ENCODE measurements at regions not wholly inside any gene's neighbourhood (a gene's known extent, or its start where the extent isn't known, plus 50 kb on each side); places are given as distances from the start of the nearest gene placed in this dataset.
"Not testable (repeated sequence)": the region's sequence is repeated elsewhere in the genome, so short reads cannot be mapped to it uniquely, and the experiment has no call there.

- no peaks in the 10 kb centered on the region for H3K9me3 Mint-ChIP-seq (ENCODE audit: low read depth)
- H3K36me3 Mint-ChIP-seq (ENCODE audit: low read depth) = no peaks in the 10 kb centered on the region
- peaks cover 9% of the 10 kb centered on the region for H3K4me1 Mint-ChIP-seq (ENCODE audit: low read depth)
- DNase-seq (ENCODE audit: low spot score) = no peak
- no peak overlapping the region for H3K4me3 Mint-ChIP-seq (ENCODE audit: unreplicated experiment)
- no peak overlapping the region for H3K27ac Mint-ChIP-seq (ENCODE audit: unreplicated experiment)
- H3K27me3 Mint-ChIP-seq (ENCODE audit: low read depth) = peaks cover 39% of the 10 kb centered on the region
- no peak for TF ChIP-seq CTCF (IDR thresholded peaks at IDR 0.05)
Measured at GRCh38 chr11:34001557-34002064, 49.9 kb upstream of the CAPRIN1 start.

- DNase-seq (ENCODE audit: low spot score) = no peak
- no peak for TF ChIP-seq CTCF (IDR thresholded peaks at IDR 0.05)
- Mint-ChIP-seq H3K36me3 (ENCODE audit: low read depth) (no peaks in the 10 kb centered on the region), H3K4me1 (ENCODE audit: low read depth) (peaks cover 9% of the 10 kb centered on the region), H3K9me3 (ENCODE audit: low read depth) (no peaks in the 10 kb centered on the region), H3K27me3 (ENCODE audit: low read depth) (peaks cover 21% of the 10 kb centered on the region), H3K27ac (ENCODE audit: unreplicated experiment) (no peak overlapping the region), H3K4me3 (ENCODE audit: unreplicated experiment) (no peak overlapping the region)
Measured at GRCh38 chr11:33999393-33999792, 52.1 kb upstream of the CAPRIN1 start.

- no peak for DNase-seq (ENCODE audit: low spot score)
- H3K27me3 Mint-ChIP-seq (ENCODE audit: low read depth) = peaks cover 13% of the 10 kb centered on the region
- H3K4me3 Mint-ChIP-seq (ENCODE audit: unreplicated experiment) = no peak overlapping the region
Measured at GRCh38 chr11:33997584-33998251, 53.8 kb upstream of the CAPRIN1 start.

DNA sequence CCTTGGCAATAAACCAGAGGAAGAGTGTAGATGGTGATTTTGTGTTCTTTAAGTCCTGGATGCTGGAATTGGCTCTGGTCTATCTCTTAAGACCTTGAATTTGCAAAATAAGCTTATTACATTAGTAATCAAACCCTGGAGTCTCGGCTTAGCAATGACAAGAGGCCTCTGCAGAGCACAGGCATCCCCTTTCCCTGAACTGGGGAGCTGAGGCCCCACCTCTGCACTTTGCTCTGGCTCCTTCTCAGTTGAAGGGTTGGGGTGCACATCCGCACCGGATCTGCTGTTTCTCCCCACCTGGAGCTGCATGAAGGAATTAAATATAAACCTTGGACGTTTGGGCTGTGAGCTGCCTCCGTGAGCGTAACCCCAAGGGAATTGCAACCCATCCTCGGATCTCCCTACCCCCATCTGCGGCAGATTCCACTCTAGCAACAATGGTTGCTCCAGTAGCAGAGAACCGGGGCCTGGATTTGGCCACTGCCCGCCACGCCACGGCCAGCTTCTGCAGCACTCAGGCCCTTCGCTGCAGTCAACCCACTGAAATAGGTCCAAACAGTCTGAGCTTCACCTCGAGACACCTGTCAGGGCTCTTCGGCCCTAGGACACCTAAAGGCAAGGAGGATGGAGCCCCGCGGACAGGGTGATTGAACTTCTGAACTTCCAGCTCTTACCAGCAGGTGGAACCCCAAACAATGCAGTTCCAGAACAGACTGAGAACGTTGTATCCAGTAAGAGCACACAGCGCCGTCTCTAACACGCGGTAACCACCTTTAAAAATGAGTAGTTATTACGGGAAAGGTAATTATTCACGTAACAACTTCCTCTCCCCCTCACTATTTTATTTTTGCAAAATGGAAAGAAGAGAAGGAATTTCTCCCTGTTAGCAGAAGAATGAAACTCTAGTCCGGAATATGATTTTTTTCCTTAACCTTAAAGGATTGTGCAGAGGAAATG is 54.8 kb upstream of the CAPRIN1 start:
- DNase-seq (ENCODE audit: low spot score) = no peak
- Mint-ChIP-seq H3K4me1 (ENCODE audit: low read depth) (peaks cover 9% of the 10 kb centered on the region), H3K27ac (ENCODE audit: unreplicated experiment) (no peak overlapping the region), H3K9me3 (ENCODE audit: low read depth) (no peaks in the 10 kb centered on the region), H3K4me3 (ENCODE audit: unreplicated experiment) (peak overlapping the region; percentile 39), H3K27me3 (ENCODE audit: low read depth) (peaks cover 9% of the 10 kb centered on the region), H3K36me3 (ENCODE audit: low read depth) (no peaks in the 10 kb centered on the region)
- peak; percentile 91 for TF ChIP-seq CTCF (IDR thresholded peaks at IDR 0.05)

More at GRCh38 chr11:33997584-33998251, 53.8 kb upstream of the CAPRIN1 start:
- H3K4me1 Mint-ChIP-seq (ENCODE audit: low read depth) = peaks cover 9% of the 10 kb centered on the region
- TF ChIP-seq CTCF (IDR thresholded peaks at IDR 0.05) = no peak
- H3K9me3 Mint-ChIP-seq (ENCODE audit: low read depth) = no peaks in the 10 kb centered on the region
- H3K27ac Mint-ChIP-seq (ENCODE audit: unreplicated experiment) = no peak overlapping the region
- H3K36me3 Mint-ChIP-seq (ENCODE audit: low read depth) = no peaks in the 10 kb centered on the region

DNA sequence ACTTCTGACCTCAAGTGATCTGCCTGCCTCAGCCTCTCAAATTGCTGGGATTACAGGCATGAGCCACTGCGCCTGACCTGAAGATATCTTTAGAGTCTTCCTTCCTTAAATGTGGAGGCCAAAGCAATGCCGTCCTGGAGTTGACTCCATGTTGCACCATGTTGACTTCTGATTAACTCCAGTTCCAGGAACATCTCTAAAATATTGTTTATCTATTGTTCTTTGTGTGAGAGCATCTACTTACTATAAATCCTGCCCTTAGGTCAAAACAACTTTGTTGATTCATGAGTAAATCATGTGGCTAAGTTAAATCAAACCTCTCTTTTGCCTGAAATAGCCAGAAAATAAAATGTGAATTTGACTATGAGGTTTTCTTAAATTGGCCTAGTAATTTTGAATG is 56.6 kb upstream of the CAPRIN1 start:
- H3K9me3 Mint-ChIP-seq (ENCODE audit: low read depth) = no peaks in the 10 kb centered on the region
- H3K4me3 Mint-ChIP-seq (ENCODE audit: unreplicated experiment) = no peak overlapping the region
- TF ChIP-seq CTCF (IDR thresholded peaks at IDR 0.05) = no peak
- H3K27ac Mint-ChIP-seq (ENCODE audit: unreplicated experiment) = no peak overlapping the region
- no peaks in the 10 kb centered on the region for H3K36me3 Mint-ChIP-seq (ENCODE audit: low read depth)
- peaks cover 9% of the 10 kb centered on the region for H3K27me3 Mint-ChIP-seq (ENCODE audit: low read depth)
- peaks cover 9% of the 10 kb centered on the region for H3K4me1 Mint-ChIP-seq (ENCODE audit: low read depth)
- no peak for DNase-seq (ENCODE audit: low spot score)

GRCh38 chr11:33991136-33991535 is 60.4 kb upstream of the CAPRIN1 start:
- not testable (repeated sequence) for H3K9me3 Mint-ChIP-seq (ENCODE audit: low read depth); H3K4me1 Mint-ChIP-seq (ENCODE audit: low read depth); H3K27me3 Mint-ChIP-seq (ENCODE audit: low read depth); H3K27ac Mint-ChIP-seq (ENCODE audit: unreplicated experiment); H3K4me3 Mint-ChIP-seq (ENCODE audit: unreplicated experiment); DNase-seq (ENCODE audit: low spot score); H3K36me3 Mint-ChIP-seq (ENCODE audit: low read depth)

DNA sequence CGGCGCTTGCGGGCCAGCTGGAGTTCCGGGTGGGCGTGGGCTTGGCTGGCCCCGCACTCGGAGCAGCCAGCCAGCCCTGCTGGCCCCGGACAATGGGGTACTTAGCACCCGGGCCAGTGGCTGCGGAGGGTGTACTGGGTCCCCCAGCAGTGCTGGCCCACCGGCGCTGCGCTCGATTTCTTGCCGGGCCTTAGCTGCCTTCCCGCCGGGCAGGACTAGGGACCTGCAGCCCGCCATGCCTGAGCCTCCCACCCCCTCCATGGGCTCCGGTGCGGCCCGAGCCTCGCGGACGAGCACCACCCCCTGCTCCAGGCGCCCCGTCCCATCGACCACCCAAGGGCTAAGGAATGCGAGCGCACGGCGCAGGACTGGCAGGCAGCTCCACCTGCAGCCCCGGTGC is 61.4 kb upstream of the CAPRIN1 start:
- not testable (repeated sequence) for H3K27me3 Mint-ChIP-seq (ENCODE audit: low read depth); H3K27ac Mint-ChIP-seq (ENCODE audit: unreplicated experiment); H3K36me3 Mint-ChIP-seq (ENCODE audit: low read depth); H3K4me1 Mint-ChIP-seq (ENCODE audit: low read depth); DNase-seq (ENCODE audit: low spot score); H3K4me3 Mint-ChIP-seq (ENCODE audit: unreplicated experiment); H3K9me3 Mint-ChIP-seq (ENCODE audit: low read depth)

All from chondrocyte (in vitro differentiated cells).